ENCODE measurements at regions not wholly inside any gene's neighbourhood (a gene's known extent, or its start where the extent isn't known, plus 50 kb on each side); places are given as distances from the start of the nearest gene placed in this dataset.

DNA sequence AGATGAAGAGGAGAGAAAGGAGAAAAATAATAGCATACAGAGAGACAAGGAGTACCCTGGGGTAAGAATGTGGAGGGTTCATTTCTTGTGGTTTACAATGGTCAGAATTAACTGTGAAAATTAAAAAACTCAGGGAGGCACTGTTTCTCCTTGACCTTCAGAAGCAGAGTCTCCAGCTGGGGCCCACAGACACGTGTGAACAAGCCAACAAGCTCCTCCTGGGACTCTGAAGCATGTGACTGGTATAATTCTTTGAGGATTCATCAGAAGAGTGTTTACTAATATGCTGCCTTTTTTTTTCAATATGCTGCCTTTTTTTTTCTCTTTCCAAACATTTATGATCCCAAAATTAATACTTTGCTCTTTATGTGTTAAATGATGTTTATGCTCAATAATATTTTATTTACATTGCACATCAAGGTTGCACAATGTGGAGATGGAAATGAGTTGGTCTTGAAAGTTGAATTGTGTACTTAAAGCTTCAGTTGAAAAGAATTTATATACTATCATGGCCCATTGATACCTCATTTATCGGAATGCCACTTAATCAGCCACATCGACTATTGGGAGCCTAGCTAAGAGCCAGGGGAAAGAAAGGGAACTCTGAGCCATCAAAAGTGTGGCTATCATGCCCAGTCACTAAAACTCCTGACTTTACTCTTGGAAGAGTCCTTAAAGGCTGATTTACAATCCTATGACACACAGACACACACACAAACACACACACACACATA is 134.7 kb upstream of the RHOBTB1 start:
- intact Hi-C loops (cut with micrococcal nuclease; ENCODE audit: unreplicated experiment) (loop anchor here (5.0 kb wide), 1 partner anchor 81 kb away; no protein-coding TSS in a partner anchor), in situ Hi-C loops (cut with HindIII; ENCODE audit: extremely low pct_ligation_motif_present, low pct_unique_long_range_greater_than_20kb) (no loop called here)
- FAIRE-seq (peak; percentile 28), ATAC-seq (no peak), DNase-seq (ENCODE audit: low spot score) (no peak)
- H3K9ac ChIP-seq (ENCODE audit: insufficient read depth, low read depth, low read length) = no peak overlapping the region
- no peak overlapping the region for H2AFZ ChIP-seq (ENCODE audit: low read length)
- no peaks in the 10 kb centered on the region for H3K79me2 ChIP-seq (ENCODE audit: insufficient read depth, low read length)
- H3K27ac ChIP-seq (ENCODE audit: extremely low read length, insufficient read depth, low read length) = no peak overlapping the region
- TF ChIP-seq JUND (CRISPR knock-in tag; IDR thresholded peaks at IDR 0.05) (no peak), ZNF7 (CRISPR knock-in tag; IDR thresholded peaks at IDR 0.05) (no peak), MATR3 (CRISPR knock-in tag; IDR thresholded peaks at IDR 0.05) (no peak), ZNF670 (CRISPR knock-in tag; IDR thresholded peaks at IDR 0.05; ENCODE audit: borderline replicate concordance) (no peak), ZNF781 (CRISPR knock-in tag; IDR thresholded peaks at IDR 0.05; ENCODE audit: borderline replicate concordance, not compliant biosample characterization) (no peak), AHR (CRISPR knock-in tag; IDR thresholded peaks at IDR 0.05) (no peak), PLRG1 (conservative IDR thresholded peaks at IDR 0.05) (no peak), CREB1 (IDR thresholded peaks at IDR 0.05) (no peak), CREB1 (CRISPR knock-in tag; IDR thresholded peaks at IDR 0.05) (no peak), ZFP41 (CRISPR knock-in tag; IDR thresholded peaks at IDR 0.05; ENCODE audit: borderline replicate concordance) (no peak)
- H3K4me3 ChIP-seq (replicated peaks in 1 of 3; ENCODE audit: insufficient read depth in 1 of 3, low read depth in 2 of 3, low read length in 3 of 3) = no peak overlapping the region
- ChIA-PET CTCF (ENCODE audit: low intra/inter-chr PET ratio, low total read pairs) (no interaction called here), POLR2A (no interaction called here)
- no peak overlapping the region for H3K4me2 ChIP-seq (ENCODE audit: low read depth, low read length)
- peaks cover 38% of the 10 kb centered on the region for H3K4me1 ChIP-seq (ENCODE audit: insufficient read depth, low read length)
- H3K9me3 ChIP-seq (ENCODE audit: low read length) = no peaks in the 10 kb centered on the region
- no peaks in the 10 kb centered on the region for H3K27me3 ChIP-seq (ENCODE audit: control insufficient read depth in 1 of 2, insufficient read depth in 2 of 2, low read length in 2 of 2)
- no peaks in the 10 kb centered on the region for H4K20me1 ChIP-seq (ENCODE audit: insufficient read depth, low read length)
- 92% methylated on average over 3 of the region's 3 CpGs for WGBS (ENCODE audit: low lambda C conversion rate)
- H3K36me3 ChIP-seq (replicated peaks in 1 of 2; ENCODE audit: control insufficient read depth in 1 of 2, insufficient read depth in 2 of 2, low read length in 2 of 2) = no peaks in the 10 kb centered on the region
- BruUV-seq (replicated peaks) = no TSS peak
